Esophagus mucosa (tissue), 1 donor: ENCODE measurements at regions not wholly inside any gene's neighbourhood (a gene's known extent, or its start where the extent isn't known, plus 50 kb on each side); places are given as distances from the start of the nearest gene placed in this dataset.

ENCODE experiments used
- ATAC-seq: fragments of 200-7000 bp; cut with Tn5 transposase; one replicate; pipeline ENCODE4 v1.9.1; 2020
- donor health status: DM: yes; HTN: yes; CAD: no.

- no peak for ATAC-seq
Measured at GRCh38 chr18:10009321-10010144, 95.7 kb downstream of the VAPA start.

GRCh38 chr18:10010611-10011015 is 96.8 kb downstream of the VAPA start:
- peak; percentile 28 for ATAC-seq

- ATAC-seq, result no peak
Measured at GRCh38 chr18:10011061-10011460, 97.2 kb downstream of the VAPA start.

GRCh38 chr18:10011751-10012150 is 97.9 kb downstream of the VAPA start:
- ATAC-seq, result no peak

- ATAC-seq, result no peak
Measured at GRCh38 chr18:10012526-10012925, 98.7 kb downstream of the VAPA start.

GRCh38 chr18:10013621-10014543 is 100.1 kb downstream of the VAPA start:
- no peak for ATAC-seq

- no peak for ATAC-seq
Measured at GRCh38 chr18:10015288-10015701, 101.5 kb downstream of the VAPA start.

- peak; percentile 37 for ATAC-seq
Measured at GRCh38 chr18:10015941-10016819, 102.4 kb downstream of the VAPA start.

- no peak for ATAC-seq
Measured at GRCh38 chr18:10017043-10017442, 103.2 kb downstream of the VAPA start.

GRCh38 chr18:10018289-10018688 is 104.5 kb downstream of the VAPA start:
- no peak for ATAC-seq

- ATAC-seq, result peak; percentile 65
Measured at GRCh38 chr18:10020171-10020570, 106.4 kb downstream of the VAPA start.

GRCh38 chr18:10022365-10022764 is 108.5 kb downstream of the VAPA start:
- ATAC-seq, result no peak

GRCh38 chr18:10023853-10024570 is 110.2 kb downstream of the VAPA start:
- no peak for ATAC-seq

GRCh38 chr18:10025711-10026670 is 112.2 kb downstream of the VAPA start:
- no peak for ATAC-seq

- no peak for ATAC-seq
Measured at GRCh38 chr18:10027031-10027430, 113.2 kb downstream of the VAPA start.

- no peak for ATAC-seq
Measured at GRCh38 chr18:10027461-10027860, 113.6 kb downstream of the VAPA start.

GRCh38 chr18:10029711-10030110 is 115.9 kb downstream of the VAPA start:
- no peak for ATAC-seq

- ATAC-seq, result no peak
Measured at GRCh38 chr18:10030816-10031541, 117.2 kb downstream of the VAPA start.

- peak; percentile 7 for ATAC-seq
Measured at GRCh38 chr18:10032331-10033015, 118.7 kb downstream of the VAPA start.
